ENCODE measurements at regions not wholly inside any gene's neighbourhood (a gene's known extent, or its start where the extent isn't known, plus 50 kb on each side); places are given as distances from the start of the nearest gene placed in this dataset.

GRCh38 chr4:177032341-177032740 is 239.6 kb upstream of the VEGFC start:
- TF ChIP-seq CTCF (IDR thresholded peaks at IDR 0.05; ENCODE audit: borderline replicate concordance, insufficient read depth, low read depth, low read length) = no peak
- H3K4me3 ChIP-seq (ENCODE audit: low read depth, low read length) = no peak overlapping the region

- no peak for TF ChIP-seq CTCF (IDR thresholded peaks at IDR 0.05; ENCODE audit: borderline replicate concordance, insufficient read depth, low read depth, low read length)
- no peak overlapping the region for H3K4me3 ChIP-seq (ENCODE audit: low read depth, low read length)
Observed at GRCh38 chr4:177033135-177033534, 240.4 kb upstream of the VEGFC start.

- H3K4me3 ChIP-seq (ENCODE audit: low read depth, low read length) = no peak overlapping the region
- no peak for TF ChIP-seq CTCF (IDR thresholded peaks at IDR 0.05; ENCODE audit: borderline replicate concordance, insufficient read depth, low read depth, low read length)
Observed at GRCh38 chr4:177033632-177034031, 240.9 kb upstream of the VEGFC start.

- TF ChIP-seq CTCF (IDR thresholded peaks at IDR 0.05; ENCODE audit: borderline replicate concordance, insufficient read depth, low read depth, low read length) = no peak
- H3K4me3 ChIP-seq (ENCODE audit: low read depth, low read length) = no peak overlapping the region
Observed at GRCh38 chr4:177041356-177041755, 248.6 kb upstream of the VEGFC start.

GRCh38 chr4:177047070-177047850 is 254.5 kb upstream of the VEGFC start:
- no peak overlapping the region for H3K4me3 ChIP-seq (ENCODE audit: low read depth, low read length)
- TF ChIP-seq CTCF (IDR thresholded peaks at IDR 0.05; ENCODE audit: borderline replicate concordance, insufficient read depth, low read depth, low read length) = peak; percentile 73

GRCh38 chr4:177047851-177048174 is 255.1 kb upstream of the VEGFC start:
- no peak for TF ChIP-seq CTCF (IDR thresholded peaks at IDR 0.05; ENCODE audit: borderline replicate concordance, insufficient read depth, low read depth, low read length)
- no peak overlapping the region for H3K4me3 ChIP-seq (ENCODE audit: low read depth, low read length)

- peak; percentile 65; the same call in 1 of the 2 replicates for TF ChIP-seq CTCF (IDR thresholded peaks at IDR 0.05; ENCODE audit: borderline replicate concordance, insufficient read depth, low read depth, low read length)
- H3K4me3 ChIP-seq (ENCODE audit: low read depth, low read length) = no peak overlapping the region
Observed at GRCh38 chr4:177051473-177052060, 258.1 kb upstream of the NEIL3 start.

Data from GM12875 (cell line).